Endothelial cell of umbilical vein (primary cell): ENCODE measurements at regions not wholly inside any gene's neighbourhood (a gene's known extent, or its start where the extent isn't known, plus 50 kb on each side); places are given as distances from the start of the nearest gene placed in this dataset.

Experiments
- BruUV-seq: library from RNA; stranded (reverse); fragments of 400-500 nt; replicated peaks from 2 replicates; lab custom pipeline; 2021; lab: Mats Ljungman, UMichigan
- CTCF ChIA-PET: fragments of 300-600, 350-600 bp; sonication (Branson Sonifier 250); formaldehyde crosslinking; loops from one replicate; lab custom pipeline; 2021; ENCODE audit warnings: antibody characterized with exemption, inconsistent platforms; lab: Charles Lee
- POLR2A ChIA-PET: fragments of 300-600, 350-600 bp; sonication (Branson Sonifier 250); formaldehyde crosslinking; loops from one replicate; lab custom pipeline; 2021; ENCODE audit warnings: antibody characterized with exemption, inconsistent platforms; lab: Charles Lee
- DNase-seq: peaks from one replicate; pipeline ENCODE4 v3.0.0-alpha.2; 2011; ENCODE audit warnings: low read depth, low spot score
- FAIRE-seq: peaks from 2 replicates; lab custom pipeline; 2011; peaks lifted over from hg19 to GRCh38; lab: Jason Lieb, UNC
- H2AFZ ChIP-seq: 2 replicates; pipeline ENCODE4 v1.6.0; 2012; ENCODE audit warnings: low read depth, low read length, control low read depth, inconsistent platforms
- H3K27ac ChIP-seq: 2 replicates; pipeline ENCODE4 v1.5.1; 2011; ENCODE audit warnings: low read depth, mild to moderate bottlenecking, control low read depth, low read length, moderate library complexity; ENCODE audit not compliant: insufficient read depth
- H3K27me3 ChIP-seq, 2 experiments: 2 replicates each; pipeline versions ENCODE4 v1.6.0 to v1.6.1; 2011; ENCODE audit warnings: low read length in 2 of 2, mixed read lengths in 1 of 2; ENCODE audit not compliant: control insufficient read depth in 2 of 2, insufficient read depth in 2 of 2
- H3K36me3 ChIP-seq, 2 experiments: 2 replicates in 1 of 2; 3 replicates in 1 of 2; pipeline ENCODE4 v1.5.1; 2011; ENCODE audit warnings: low read length in 2 of 2, mild to moderate bottlenecking in 1 of 2, moderate library complexity in 1 of 2; ENCODE audit not compliant: control insufficient read depth in 2 of 2, insufficient read depth in 2 of 2; ENCODE audit errors: extremely low read depth in 1 of 2
- H3K4me1 ChIP-seq: 3 replicates; pipeline ENCODE4 v1.5.1; 2011; ENCODE audit warnings: mild to moderate bottlenecking, low read length; ENCODE audit not compliant: control insufficient read depth, insufficient read depth; ENCODE audit errors: extremely low read depth
- H3K4me2 ChIP-seq: 2 replicates; pipeline ENCODE4 v1.6.1; 2011; ENCODE audit warnings: low read length, control low read depth, mixed read lengths; ENCODE audit not compliant: insufficient read depth
- H3K4me3 ChIP-seq, 3 experiments: fragments of 200-600 bp in 1 of 3; sonication (generic), shearing (Covaris generic) in 1 of 3; replicated peaks in 1 of 3; 2 replicates each; pipeline ENCODE4 v1.5.1; 2011 to 2016; ENCODE audit warnings: control low read depth in 3 of 3, low read length in 3 of 3, mild to moderate bottlenecking in 2 of 3, inconsistent platforms in 1 of 3, low read depth in 1 of 3, moderate library complexity in 1 of 3; ENCODE audit not compliant: insufficient read depth in 1 of 3
- H3K79me2 ChIP-seq: 2 replicates; pipeline ENCODE4 v1.6.0; 2012; ENCODE audit warnings: low read length, inconsistent platforms; ENCODE audit not compliant: control insufficient read depth, insufficient read depth
- H3K9ac ChIP-seq: replicated peaks from 2 replicates; pipeline ENCODE3; 2011; ENCODE audit warnings: low read length, control low read depth; ENCODE audit not compliant: insufficient read depth; ENCODE audit errors: extremely low read depth
- H3K9me1 ChIP-seq: replicated peaks from 3 replicates; pipeline ENCODE4 v1.6.0; 2011; ENCODE audit warnings: mild to moderate bottlenecking, low read length; ENCODE audit not compliant: control insufficient read depth, insufficient read depth; ENCODE audit errors: extremely low read depth
- H3K9me3 ChIP-seq: replicated peaks from 2 replicates; pipeline ENCODE4 v1.5.1; 2012; ENCODE audit warnings: low read length, inconsistent platforms; ENCODE audit not compliant: control insufficient read depth, insufficient read depth
- H4K20me1 ChIP-seq: replicated peaks from 2 replicates; pipeline ENCODE3; 2011; ENCODE audit warnings: mild to moderate bottlenecking, low read length; ENCODE audit not compliant: control insufficient read depth, insufficient read depth; ENCODE audit errors: extremely low read depth
- EZH2 ChIP-seq: IDR thresholded peaks from 2 replicates; pipeline ENCODE4 v1.6.1; 2012; ENCODE audit warnings: borderline replicate concordance, low read depth, mild to moderate bottlenecking, moderate library complexity, low read length, inconsistent platforms; ENCODE audit not compliant: severe bottlenecking
- FOS ChIP-seq: IDR thresholded peaks from 2 replicates; pipeline ENCODE4 v1.6.1; 2011; ENCODE audit warnings: mild to moderate bottlenecking, low read length, moderate library complexity, borderline replicate concordance; ENCODE audit not compliant: insufficient read depth
- GATA2 ChIP-seq: IDR thresholded peaks from 2 replicates; pipeline ENCODE4 v1.7.0; 2011; ENCODE audit warnings: low read depth, mild to moderate bottlenecking, moderate library complexity, mixed read lengths, low read length; ENCODE audit not compliant: insufficient read length, insufficient read depth
- JUN ChIP-seq: IDR thresholded peaks from 2 replicates; pipeline ENCODE4 v1.6.1; 2011; ENCODE audit warnings: borderline replicate concordance, low read depth; ENCODE audit not compliant: insufficient read length, insufficient read depth
- MAX ChIP-seq: IDR thresholded peaks from 2 replicates; pipeline ENCODE4 v1.6.1; 2011; ENCODE audit not compliant: insufficient read depth, insufficient read length
- MYC ChIP-seq: IDR thresholded peaks from one replicate; pipeline ENCODE4 v1.6.1; 2011; ENCODE audit warnings: mild to moderate bottlenecking, low read depth, low read length
- POLR2A ChIP-seq: IDR thresholded peaks from 2 replicates; pipeline ENCODE4 v1.6.1; 2012; ENCODE audit warnings: low read depth, mild to moderate bottlenecking, control low read depth, low read length
- POLR2AphosphoS5 ChIP-seq: IDR thresholded peaks from 2 replicates; pipeline ENCODE4 v1.6.1; 2012; ENCODE audit warnings: low read depth, mild to moderate bottlenecking, control low read depth, low read length, moderate library complexity; ENCODE audit not compliant: insufficient read depth
- dilution Hi-C: fragments of 300-500 bp; cut with MboI; formaldehyde crosslinking; loops from one replicate; pipeline ENCODE4 v1.15.0; 2019; ENCODE audit warnings: low sequenced_read_pairs; ENCODE audit not compliant: extremely low pct_ligation_motif_present
- intact Hi-C: fragments of 100-400 bp; cut with micrococcal nuclease; formaldehyde crosslinking; loops from one replicate; pipeline ENCODE4 v1.10.0; 2022
- TF ChIP-seq, protein P1 (sequence below), 2 donors: IDR thresholded peaks; 1 replicate in 1 of 2; 2 replicates in 1 of 2; pipeline ENCODE4 v1.5.1; 2011; ENCODE audit warnings: low read length in 2 of 2, mild to moderate bottlenecking in 2 of 2, moderate library complexity in 2 of 2, control low read depth in 1 of 2, inconsistent platforms in 1 of 2, low read depth in 1 of 2; ENCODE audit not compliant: insufficient read depth in 1 of 2; ENCODE audit errors: extremely low read depth in 1 of 2

GRCh38 chr19:31648347-31648746, 299.1 kb upstream of the TSHZ3 start:
- no peak overlapping the region for H3K4me2 ChIP-seq
- FAIRE-seq (no peak), DNase-seq (no peak)
- intact Hi-C loops: no loop called here
- H3K4me1 ChIP-seq: no peaks in the 10 kb centered on the region
- no peaks in the 10 kb centered on the region for H4K20me1 ChIP-seq
- H3K27me3 ChIP-seq: no peaks in the 10 kb centered on the region
- BruUV-seq: no TSS peak
- TF ChIP-seq MYC: no peak
- no peak for TF ChIP-seq EZH2
- TF ChIP-seq POLR2A: no peak
- no peak for TF ChIP-seq GATA2
- no peak for TF ChIP-seq FOS
- no peak for TF ChIP-seq JUN
- no peak for TF ChIP-seq POLR2AphosphoS5
- TF ChIP-seq, protein P1, sequence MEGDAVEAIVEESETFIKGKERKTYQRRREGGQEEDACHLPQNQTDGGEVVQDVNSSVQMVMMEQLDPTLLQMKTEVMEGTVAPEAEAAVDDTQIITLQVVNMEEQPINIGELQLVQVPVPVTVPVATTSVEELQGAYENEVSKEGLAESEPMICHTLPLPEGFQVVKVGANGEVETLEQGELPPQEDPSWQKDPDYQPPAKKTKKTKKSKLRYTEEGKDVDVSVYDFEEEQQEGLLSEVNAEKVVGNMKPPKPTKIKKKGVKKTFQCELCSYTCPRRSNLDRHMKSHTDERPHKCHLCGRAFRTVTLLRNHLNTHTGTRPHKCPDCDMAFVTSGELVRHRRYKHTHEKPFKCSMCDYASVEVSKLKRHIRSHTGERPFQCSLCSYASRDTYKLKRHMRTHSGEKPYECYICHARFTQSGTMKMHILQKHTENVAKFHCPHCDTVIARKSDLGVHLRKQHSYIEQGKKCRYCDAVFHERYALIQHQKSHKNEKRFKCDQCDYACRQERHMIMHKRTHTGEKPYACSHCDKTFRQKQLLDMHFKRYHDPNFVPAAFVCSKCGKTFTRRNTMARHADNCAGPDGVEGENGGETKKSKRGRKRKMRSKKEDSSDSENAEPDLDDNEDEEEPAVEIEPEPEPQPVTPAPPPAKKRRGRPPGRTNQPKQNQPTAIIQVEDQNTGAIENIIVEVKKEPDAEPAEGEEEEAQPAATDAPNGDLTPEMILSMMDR (IDR thresholded peaks at IDR 0.05; ENCODE audit: extremely low read depth in 1 of 2, insufficient read depth in 1 of 2, low read depth in 1 of 2, low read length in 2 of 2): no peak
- no peak for TF ChIP-seq MAX
- CTCF ChIA-PET: interaction anchor here (1.6 kb wide), 1 partner anchor 10 kb away, joined by 3 read pairs; no protein-coding TSS in a partner anchor
- no peak overlapping the region for H2AFZ ChIP-seq
- H3K9me3 ChIP-seq: peaks cover 8% of the 10 kb centered on the region
- no peak overlapping the region for H3K27ac ChIP-seq
- H3K36me3 ChIP-seq: no peaks in the 10 kb centered on the region
- H3K9ac ChIP-seq: no peak overlapping the region
- POLR2A ChIA-PET: no interaction called here
- H3K9me1 ChIP-seq: no peaks in the 10 kb centered on the region
- H3K4me3 ChIP-seq: no peak overlapping the region
- dilution Hi-C loops: no loop called here
- no peaks in the 10 kb centered on the region for H3K79me2 ChIP-seq
